OCI-LY7 (cell line): ENCODE measurements at regions not wholly inside any gene's neighbourhood (a gene's known extent, or its start where the extent isn't known, plus 50 kb on each side); places are given as distances from the start of the nearest gene placed in this dataset.

ENCODE experiments used
- BruUV-seq: library from RNA; stranded (reverse); fragments of 400-500 nt; replicated peaks from 2 replicates; lab custom pipeline; 2021; lab: Mats Ljungman, UMichigan
- CTCF ChIA-PET: fragments of 300-600 bp; sonication (Branson Sonifier 250); formaldehyde crosslinking; loops from one replicate; lab custom pipeline; 2022; ENCODE audit warnings: antibody characterized with exemption; ENCODE audit not compliant: unreplicated experiment; lab: Charles Lee
- POLR2A ChIA-PET: fragments of 300-600 bp; sonication (Branson Sonifier 250); formaldehyde crosslinking; loops from one replicate; lab custom pipeline; 2022; ENCODE audit warnings: antibody characterized with exemption; lab: Charles Lee
- DNase-seq: peaks from one replicate; pipeline ENCODE4 v3.0.0-alpha.2; 2015; ENCODE audit warnings: low spot score
- H2AFZ ChIP-seq: fragments of 200-600 bp; sonication (generic), shearing (Covaris generic); 2 replicates; pipeline ENCODE4 v1.6.1; 2014; ENCODE audit warnings: mild to moderate bottlenecking, antibody characterized with exemption, low read length, moderate library complexity
- H3K27ac ChIP-seq: fragments of 200-600 bp; sonication (generic); 2 replicates; pipeline ENCODE4 v1.5.1; 2014; ENCODE audit warnings: mixed run types, low read depth, mild to moderate bottlenecking, moderate library complexity, low read length, inconsistent platforms; ENCODE audit not compliant: poor library complexity, severe bottlenecking
- H3K36me3 ChIP-seq: fragments of 200-600 bp; sonication (generic); 2 replicates; pipeline ENCODE4 v1.6.1; 2014; ENCODE audit warnings: mild to moderate bottlenecking, antibody characterized with exemption, low read length, moderate library complexity, mixed read lengths; ENCODE audit not compliant: insufficient read depth
- H3K4me1 ChIP-seq: fragments of 200-600 bp; sonication (generic); 2 replicates; pipeline ENCODE4 v1.5.1; 2014; ENCODE audit warnings: mild to moderate bottlenecking, low read length; ENCODE audit not compliant: insufficient read depth, poor library complexity, severe bottlenecking
- H3K4me2 ChIP-seq: fragments of 200-600 bp; sonication (generic); 2 replicates; pipeline ENCODE4 v1.6.1; 2014; ENCODE audit warnings: mild to moderate bottlenecking, low read length
- H3K4me3 ChIP-seq: fragments of 200-600 bp; sonication (generic); 2 replicates; pipeline ENCODE4 v1.5.1; 2014; ENCODE audit warnings: mild to moderate bottlenecking, low read depth, low read length; ENCODE audit not compliant: poor library complexity, severe bottlenecking
- H3K79me2 ChIP-seq: fragments of 200-600 bp; sonication (generic); 2 replicates; pipeline ENCODE4 v1.6.1; 2016; ENCODE audit warnings: low read depth, mild to moderate bottlenecking, low read length, moderate library complexity, mixed read lengths; ENCODE audit not compliant: insufficient read depth
- H3K9me2 ChIP-seq: fragments of 200-600 bp; sonication (generic); 2 replicates; pipeline ENCODE4 v1.6.1; 2016; ENCODE audit warnings: mild to moderate bottlenecking, low read length, mixed read lengths; ENCODE audit not compliant: insufficient read depth
- H3K9me3 ChIP-seq: fragments of 200-600 bp; sonication (generic); 2 replicates; pipeline ENCODE4 v1.6.1; 2014; ENCODE audit warnings: mild to moderate bottlenecking, mixed run types, low read length, mixed read lengths
- H4K20me1 ChIP-seq: fragments of 200-600 bp; sonication (generic); 2 replicates; pipeline ENCODE4 v1.6.1; 2014; ENCODE audit warnings: mild to moderate bottlenecking, antibody characterized with exemption, low read length, moderate library complexity, mixed read lengths; ENCODE audit not compliant: insufficient read depth
- EZH2phosphoT487 ChIP-seq: fragments of 200-600 bp; sonication (generic); IDR thresholded peaks from 2 replicates; pipeline ENCODE4 v1.6.1; 2018; ENCODE audit warnings: low read depth, borderline replicate concordance, mild to moderate bottlenecking, mixed run types, antibody characterized with exemption, low read length, moderate library complexity, mixed read lengths
- intact Hi-C: fragments of 100-400 bp; cut with micrococcal nuclease; formaldehyde crosslinking; loops from one replicate; pipeline ENCODE4 v1.10.0; 2022; ENCODE audit not compliant: unreplicated experiment
- TF ChIP-seq, protein P1 (sequence below): fragments of 200-600 bp; sonication (generic); conservative IDR thresholded peaks from 2 replicates; pipeline ENCODE4 v1.5.1; 2014; ENCODE audit warnings: mild to moderate bottlenecking, antibody characterized with exemption, low read length, moderate library complexity, mixed read lengths

- BruUV-seq: no TSS peak
- ChIA-PET POLR2A (no interaction called here), CTCF (no interaction called here)
- no peak for TF ChIP-seq EZH2phosphoT487
- TF ChIP-seq, protein P1, sequence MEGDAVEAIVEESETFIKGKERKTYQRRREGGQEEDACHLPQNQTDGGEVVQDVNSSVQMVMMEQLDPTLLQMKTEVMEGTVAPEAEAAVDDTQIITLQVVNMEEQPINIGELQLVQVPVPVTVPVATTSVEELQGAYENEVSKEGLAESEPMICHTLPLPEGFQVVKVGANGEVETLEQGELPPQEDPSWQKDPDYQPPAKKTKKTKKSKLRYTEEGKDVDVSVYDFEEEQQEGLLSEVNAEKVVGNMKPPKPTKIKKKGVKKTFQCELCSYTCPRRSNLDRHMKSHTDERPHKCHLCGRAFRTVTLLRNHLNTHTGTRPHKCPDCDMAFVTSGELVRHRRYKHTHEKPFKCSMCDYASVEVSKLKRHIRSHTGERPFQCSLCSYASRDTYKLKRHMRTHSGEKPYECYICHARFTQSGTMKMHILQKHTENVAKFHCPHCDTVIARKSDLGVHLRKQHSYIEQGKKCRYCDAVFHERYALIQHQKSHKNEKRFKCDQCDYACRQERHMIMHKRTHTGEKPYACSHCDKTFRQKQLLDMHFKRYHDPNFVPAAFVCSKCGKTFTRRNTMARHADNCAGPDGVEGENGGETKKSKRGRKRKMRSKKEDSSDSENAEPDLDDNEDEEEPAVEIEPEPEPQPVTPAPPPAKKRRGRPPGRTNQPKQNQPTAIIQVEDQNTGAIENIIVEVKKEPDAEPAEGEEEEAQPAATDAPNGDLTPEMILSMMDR: no peak
- Histone ChIP-seq H3K4me2 (no peak overlapping the region), H3K9me3 (no peaks in the 10 kb centered on the region), H3K27ac (no peak overlapping the region), H4K20me1 (no peaks in the 10 kb centered on the region), H3K4me3 (no peak overlapping the region), H2AFZ (no peak overlapping the region), H3K36me3 (no peaks in the 10 kb centered on the region), H3K79me2 (no peaks in the 10 kb centered on the region), H3K4me1 (no peaks in the 10 kb centered on the region), H3K9me2 (0 out of 2 replicates have a peak, but pooled peaks cover 3% of the 10 kb centered on the region)
- DNase-seq: no peak
- intact Hi-C loops: no loop called here
These were observed 192.7 kb upstream of the ATP2B1 start for GRCh38 chr12:89901319-89901718.

DNA sequence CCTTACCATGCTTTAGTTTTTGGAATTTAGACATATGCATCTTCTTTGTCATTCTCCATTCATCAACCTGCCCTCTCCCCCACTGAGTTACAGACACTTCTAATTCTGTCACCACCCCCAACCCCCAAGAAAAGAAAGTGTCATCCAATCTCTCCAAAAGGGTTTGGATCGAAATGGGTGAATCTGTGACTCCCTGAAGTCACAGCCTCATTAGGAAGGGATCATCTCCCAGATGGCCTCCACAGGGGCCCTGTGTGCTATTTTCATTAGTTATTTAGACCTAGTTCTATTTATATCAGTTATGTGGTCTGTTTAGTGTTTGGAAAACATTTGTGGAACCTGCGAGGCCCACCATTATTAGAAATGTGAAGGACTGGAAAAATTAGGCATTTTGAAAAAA, 191.0 kb upstream of the ATP2B1 start:
- H2AFZ ChIP-seq: no peak overlapping the region
- H3K4me3 ChIP-seq: no peak overlapping the region
- ChIA-PET CTCF (interaction anchor here (0.6 kb wide), 1 partner anchor 341 kb away, joined by 3 read pairs; no protein-coding TSS in a partner anchor), POLR2A (no interaction called here)
- no peaks in the 10 kb centered on the region for H3K4me1 ChIP-seq
- H3K9me3 ChIP-seq: no peaks in the 10 kb centered on the region
- H3K79me2 ChIP-seq: no peaks in the 10 kb centered on the region
- DNase-seq: no peak
- no TSS peak for BruUV-seq
- H3K27ac ChIP-seq: no peak overlapping the region
- intact Hi-C loops: no loop called here
- 0 out of 2 replicates have a peak, but pooled peaks cover 3% of the 10 kb centered on the region for H3K9me2 ChIP-seq
- TF ChIP-seq EZH2phosphoT487: no peak
- TF ChIP-seq, protein P1: no peak
- H4K20me1 ChIP-seq: no peaks in the 10 kb centered on the region
- H3K4me2 ChIP-seq: no peak overlapping the region
- H3K36me3 ChIP-seq: no peaks in the 10 kb centered on the region

DNA sequence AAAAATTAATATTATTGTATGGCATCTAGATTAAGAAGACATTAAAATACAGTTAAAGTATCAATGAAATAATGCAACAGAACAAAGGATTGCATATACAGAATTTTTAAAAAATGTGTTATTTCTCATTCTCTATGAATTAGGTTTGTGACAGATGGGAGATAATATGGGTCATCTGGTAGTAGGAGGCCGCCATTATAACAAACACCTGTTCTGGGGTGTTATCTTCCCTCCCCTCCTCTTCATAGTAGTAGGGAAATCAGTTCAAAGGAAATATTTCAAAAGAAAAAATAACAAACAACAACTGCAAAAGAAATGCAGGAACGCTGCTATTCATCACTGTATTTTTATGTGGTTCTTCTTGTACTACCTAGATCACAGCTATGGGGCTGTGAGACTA, 187.0 kb upstream of the ATP2B1 start:
- no peak overlapping the region for H3K4me2 ChIP-seq
- no peak for TF ChIP-seq EZH2phosphoT487
- TF ChIP-seq, protein P1: no peak
- no TSS peak for BruUV-seq
- no peak overlapping the region for H3K4me3 ChIP-seq
- H2AFZ ChIP-seq: no peak overlapping the region
- no peaks in the 10 kb centered on the region for H3K4me1 ChIP-seq
- no peaks in the 10 kb centered on the region for H4K20me1 ChIP-seq
- no peaks in the 10 kb centered on the region for H3K79me2 ChIP-seq
- H3K9me3 ChIP-seq: 0 out of 2 replicates have a peak, but pooled peaks cover 4% of the 10 kb centered on the region
- no peaks in the 10 kb centered on the region for H3K36me3 ChIP-seq
- 0 out of 2 replicates have a peak, but pooled peaks cover 3% of the 10 kb centered on the region for H3K9me2 ChIP-seq
- intact Hi-C loops: no loop called here
- ChIA-PET POLR2A (interaction anchor here (1.6 to 1.9 kb wide), 2 partner anchors 9 to 11 kb away, joined by 5 to 10 read pairs; no protein-coding TSS in a partner anchor), CTCF (no interaction called here)
- DNase-seq: no peak
- H3K27ac ChIP-seq: no peak overlapping the region
